ENCODE measurements at regions not wholly inside any gene's neighbourhood (a gene's known extent, or its start where the extent isn't known, plus 50 kb on each side); places are given as distances from the start of the nearest gene placed in this dataset.

DNA sequence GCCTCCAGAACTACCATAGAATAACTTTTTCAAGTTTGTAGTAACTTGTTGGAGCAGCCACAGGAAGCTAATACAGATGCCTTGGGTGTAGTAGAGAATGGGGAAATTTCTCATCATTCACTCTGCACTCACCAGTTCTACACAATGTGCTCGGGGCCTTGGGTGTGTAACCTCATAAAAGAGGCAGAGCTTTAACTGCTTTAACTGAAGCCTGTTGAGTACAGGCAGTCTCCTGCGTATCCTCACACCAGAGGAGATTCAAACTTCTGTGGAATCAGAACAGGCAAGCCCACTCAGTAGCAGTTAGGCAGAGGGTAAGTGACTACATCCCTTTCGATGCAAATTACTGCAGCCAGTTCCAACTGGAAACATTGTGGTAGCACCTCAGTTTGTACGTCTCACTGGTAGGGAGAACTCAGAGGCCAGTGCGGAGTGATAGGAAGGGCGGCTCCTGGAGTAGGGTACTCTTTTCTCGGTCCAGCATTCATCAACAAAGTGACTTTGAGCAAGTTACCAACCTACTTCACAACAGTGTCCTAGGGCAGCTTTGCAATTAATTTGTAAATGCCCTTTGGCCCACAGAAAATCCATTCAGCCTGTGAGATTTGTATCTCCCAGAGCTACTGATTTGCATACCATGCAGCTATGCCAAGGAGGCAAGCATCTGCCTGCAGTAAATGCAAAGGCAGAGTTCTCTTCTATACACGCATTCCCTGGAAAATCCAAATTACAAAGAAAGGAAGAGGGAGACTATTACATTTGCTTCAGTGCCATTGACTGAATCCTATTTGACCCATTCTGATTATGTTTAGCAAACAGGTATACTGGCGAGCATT, 904.3 kb downstream of the DIAPH3 start:
- TF ChIP-seq GABPA (IDR thresholded peaks at IDR 0.05; ENCODE audit: low read depth) (no peak), RELA (IDR thresholded peaks at IDR 0.05; ENCODE audit: borderline replicate concordance, partially characterized antibody) (no peak), RAD21 (IDR thresholded peaks at IDR 0.05; ENCODE audit: insufficient read depth, low read depth, low read length) (no peak), CHD2 (IDR thresholded peaks at IDR 0.05; ENCODE audit: borderline replicate concordance, low read depth, low read length) (no peak), MYC (IDR thresholded peaks at IDR 0.05; ENCODE audit: insufficient read depth, insufficient read length, insufficient replicate concordance, low read length, severe bottlenecking) (no peak), POLR2A (IDR thresholded peaks at IDR 0.05; ENCODE audit: low read depth, low read length) (no peak), SREBF1 (IDR thresholded peaks at IDR 0.05; ENCODE audit: low read length) (no peak), CHD1 (IDR thresholded peaks at IDR 0.05; ENCODE audit: low read depth, low read length) (no peak), POLR2AphosphoS5 (IDR thresholded peaks at IDR 0.05; ENCODE audit: low read length) (no peak), TAF1 (IDR thresholded peaks at IDR 0.05; ENCODE audit: borderline replicate concordance, low read depth, low read length) (no peak)
- TF ChIP-seq, protein P1, sequence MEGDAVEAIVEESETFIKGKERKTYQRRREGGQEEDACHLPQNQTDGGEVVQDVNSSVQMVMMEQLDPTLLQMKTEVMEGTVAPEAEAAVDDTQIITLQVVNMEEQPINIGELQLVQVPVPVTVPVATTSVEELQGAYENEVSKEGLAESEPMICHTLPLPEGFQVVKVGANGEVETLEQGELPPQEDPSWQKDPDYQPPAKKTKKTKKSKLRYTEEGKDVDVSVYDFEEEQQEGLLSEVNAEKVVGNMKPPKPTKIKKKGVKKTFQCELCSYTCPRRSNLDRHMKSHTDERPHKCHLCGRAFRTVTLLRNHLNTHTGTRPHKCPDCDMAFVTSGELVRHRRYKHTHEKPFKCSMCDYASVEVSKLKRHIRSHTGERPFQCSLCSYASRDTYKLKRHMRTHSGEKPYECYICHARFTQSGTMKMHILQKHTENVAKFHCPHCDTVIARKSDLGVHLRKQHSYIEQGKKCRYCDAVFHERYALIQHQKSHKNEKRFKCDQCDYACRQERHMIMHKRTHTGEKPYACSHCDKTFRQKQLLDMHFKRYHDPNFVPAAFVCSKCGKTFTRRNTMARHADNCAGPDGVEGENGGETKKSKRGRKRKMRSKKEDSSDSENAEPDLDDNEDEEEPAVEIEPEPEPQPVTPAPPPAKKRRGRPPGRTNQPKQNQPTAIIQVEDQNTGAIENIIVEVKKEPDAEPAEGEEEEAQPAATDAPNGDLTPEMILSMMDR (IDR thresholded peaks at IDR 0.05 in 2 of 3, conservative IDR thresholded peaks at IDR 0.05 in 1 of 3; ENCODE audit: control insufficient read depth in 2 of 3, extremely low read depth in 1 of 3, insufficient read depth in 1 of 3, low read depth in 3 of 3, low read length in 3 of 3), result no peak
- TF ChIP-seq, protein P2, sequence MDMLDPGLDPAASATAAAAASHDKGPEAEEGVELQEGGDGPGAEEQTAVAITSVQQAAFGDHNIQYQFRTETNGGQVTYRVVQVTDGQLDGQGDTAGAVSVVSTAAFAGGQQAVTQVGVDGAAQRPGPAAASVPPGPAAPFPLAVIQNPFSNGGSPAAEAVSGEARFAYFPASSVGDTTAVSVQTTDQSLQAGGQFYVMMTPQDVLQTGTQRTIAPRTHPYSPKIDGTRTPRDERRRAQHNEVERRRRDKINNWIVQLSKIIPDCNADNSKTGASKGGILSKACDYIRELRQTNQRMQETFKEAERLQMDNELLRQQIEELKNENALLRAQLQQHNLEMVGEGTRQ (IDR thresholded peaks at IDR 0.05; ENCODE audit: borderline replicate concordance, low read depth, low read length), result no peak
- TF ChIP-seq, protein P3, sequence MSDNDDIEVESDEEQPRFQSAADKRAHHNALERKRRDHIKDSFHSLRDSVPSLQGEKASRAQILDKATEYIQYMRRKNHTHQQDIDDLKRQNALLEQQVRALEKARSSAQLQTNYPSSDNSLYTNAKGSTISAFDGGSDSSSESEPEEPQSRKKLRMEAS (IDR thresholded peaks at IDR 0.05; ENCODE audit: low read depth, low read length), result no peak
